NCI-H526 treated with DMSO at 0.1 percent for 48 hours (cell line): ENCODE measurements at regions not wholly inside any gene's neighbourhood (a gene's known extent, or its start where the extent isn't known, plus 50 kb on each side); places are given as distances from the start of the nearest gene placed in this dataset.

Source experiments
- DNase-seq: peaks from one replicate; lab custom pipeline; 2025; lab: John Stamatoyannopoulos, UW

GRCh38 chr7:26458466-26459145 is 166.9 kb downstream of the SNX10 start:
- DNase-seq, result no peak

- DNase-seq, result no peak
These were observed 168.0 kb downstream of the SNX10 start for GRCh38 chr7:26459540-26460193.

DNA sequence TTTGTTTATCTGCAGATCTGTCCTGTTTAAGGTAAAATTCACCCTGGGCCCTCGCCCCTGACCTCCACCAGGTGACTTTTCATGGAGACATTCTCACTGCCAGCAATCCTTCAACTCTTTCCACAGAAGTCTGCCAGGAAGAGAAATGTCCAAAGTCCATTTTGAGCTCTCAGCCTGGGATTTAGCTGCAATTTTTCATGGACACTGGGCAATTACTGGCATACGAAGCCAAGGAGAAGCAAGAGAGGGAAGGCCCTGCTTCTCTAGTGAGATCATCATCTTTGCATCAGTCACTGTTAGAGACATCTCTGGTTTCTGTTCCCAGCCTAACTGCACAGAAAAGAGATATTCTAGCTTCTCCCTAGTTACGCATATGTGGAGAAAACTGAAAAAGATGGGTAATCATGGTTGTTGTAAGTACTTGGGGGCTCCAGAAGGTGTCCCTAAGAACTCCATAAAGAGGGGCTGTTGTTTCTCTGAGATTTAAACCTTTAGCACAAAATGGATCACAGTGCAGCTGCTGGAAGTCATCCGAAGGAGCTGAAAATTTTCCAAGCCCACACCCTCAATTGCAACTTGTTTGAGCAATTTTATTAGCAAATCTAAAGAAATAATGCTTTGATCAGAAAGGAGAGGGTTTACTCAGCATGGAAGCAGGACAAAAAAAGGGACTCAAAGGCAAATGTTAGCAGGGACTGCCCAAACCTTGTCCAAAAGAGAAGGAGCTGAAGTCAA is 168.9 kb downstream of the SNX10 start:
- DNase-seq, result no peak

- no peak for DNase-seq
These were observed 169.9 kb downstream of the SNX10 start for GRCh38 chr7:26461518-26461917.

DNA sequence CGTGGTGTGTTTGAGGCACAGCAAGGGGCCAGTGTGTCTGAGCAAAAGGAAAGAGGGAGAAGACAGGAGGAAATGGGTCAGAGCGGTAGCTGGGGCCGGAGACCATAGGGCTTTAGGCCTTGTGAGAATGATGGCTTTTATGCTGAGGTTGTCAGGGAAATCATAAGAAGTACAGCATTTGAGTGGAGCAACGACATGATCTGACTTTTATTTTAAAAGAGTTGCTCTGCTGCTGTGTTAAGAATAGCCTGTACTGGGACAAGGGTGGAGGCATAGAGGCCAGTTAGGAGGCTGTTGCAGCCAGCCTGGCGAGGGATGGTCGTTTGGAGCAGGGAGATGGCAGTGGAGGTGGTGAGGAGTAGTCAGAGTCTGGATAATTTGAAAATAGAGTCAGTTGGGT is 174.3 kb downstream of the SNX10 start:
- DNase-seq, result no peak

DNA sequence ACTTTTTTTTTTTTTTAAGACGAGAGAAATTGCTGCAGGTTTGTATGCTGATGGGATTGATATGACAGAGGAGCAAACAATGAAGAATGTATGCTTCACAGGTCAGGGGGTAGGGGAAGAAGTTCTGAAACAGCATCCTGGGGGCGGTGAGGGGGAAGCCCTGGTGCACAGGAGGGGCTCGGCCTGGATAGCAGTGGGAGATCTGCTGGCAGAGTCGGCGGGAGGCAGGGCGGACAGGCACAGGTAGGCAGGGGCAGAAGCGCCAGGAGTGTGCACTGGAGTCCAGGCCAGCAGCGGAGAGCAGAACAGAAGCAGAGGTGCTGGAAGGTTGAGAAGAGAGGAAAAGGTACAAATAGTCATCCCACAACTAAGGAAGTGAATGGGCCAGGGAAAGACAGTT is 175.4 kb downstream of the SNX10 start:
- DNase-seq, result no peak

DNA sequence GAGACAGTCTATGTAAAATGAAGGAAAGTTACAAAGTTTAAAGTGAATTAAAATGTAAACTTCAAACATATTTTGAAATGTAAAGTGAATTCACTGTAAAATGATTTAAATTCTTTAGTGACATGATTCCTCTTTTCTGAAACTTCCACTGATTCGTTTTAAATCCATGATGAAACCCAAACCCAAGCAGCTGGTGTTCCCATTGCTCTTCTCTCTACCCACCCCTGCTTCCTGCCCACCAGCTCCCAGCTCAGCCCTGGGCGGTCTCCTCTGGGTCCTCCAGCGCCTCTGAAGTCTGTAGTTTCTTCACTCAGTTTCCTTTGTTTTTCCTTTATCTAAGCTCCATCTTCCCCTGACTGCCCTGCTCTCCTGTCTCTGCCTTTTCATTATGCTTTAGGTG is 175.9 kb downstream of the SNX10 start:
- DNase-seq, result no peak

DNA sequence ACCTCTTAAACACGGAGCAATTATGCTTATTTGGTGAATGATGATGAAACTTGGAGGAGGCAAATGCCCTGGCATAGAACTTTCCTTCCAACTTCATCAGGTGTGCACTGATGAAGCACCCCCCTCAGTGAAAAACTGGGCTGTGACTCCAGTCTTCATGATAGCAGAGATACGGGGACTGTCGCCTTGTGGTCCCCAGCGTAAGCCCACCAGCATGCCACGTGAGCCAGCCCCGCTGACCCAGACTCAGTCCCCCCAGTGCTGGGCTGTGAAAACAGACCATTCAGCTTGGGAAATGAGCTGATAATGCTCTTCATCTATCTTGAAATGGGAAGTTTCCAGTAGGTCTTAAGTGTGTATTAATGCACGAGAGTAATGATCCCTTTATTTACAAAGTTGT is 177.0 kb downstream of the SNX10 start:
- DNase-seq, result no peak

DNA sequence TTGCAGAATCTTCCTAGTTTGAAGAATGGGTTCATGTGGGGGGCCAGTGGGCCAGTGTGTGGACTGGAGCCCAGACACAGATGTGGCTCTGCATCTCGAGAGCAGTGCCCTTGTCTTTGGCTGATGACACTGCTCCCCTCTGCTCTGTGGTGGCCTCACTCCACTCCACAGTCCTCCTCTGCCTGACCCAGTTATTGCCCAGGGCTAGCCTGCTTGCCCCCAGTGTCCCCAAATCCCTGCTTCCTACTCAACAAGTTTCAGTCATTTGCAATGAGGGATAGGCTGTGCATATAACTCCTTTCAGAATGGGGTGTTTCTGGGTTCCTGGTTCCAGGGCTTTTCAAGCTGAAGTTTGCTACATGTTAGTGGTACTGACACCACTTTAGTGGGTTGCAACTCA is 177.5 kb downstream of the SNX10 start:
- no peak for DNase-seq

DNA sequence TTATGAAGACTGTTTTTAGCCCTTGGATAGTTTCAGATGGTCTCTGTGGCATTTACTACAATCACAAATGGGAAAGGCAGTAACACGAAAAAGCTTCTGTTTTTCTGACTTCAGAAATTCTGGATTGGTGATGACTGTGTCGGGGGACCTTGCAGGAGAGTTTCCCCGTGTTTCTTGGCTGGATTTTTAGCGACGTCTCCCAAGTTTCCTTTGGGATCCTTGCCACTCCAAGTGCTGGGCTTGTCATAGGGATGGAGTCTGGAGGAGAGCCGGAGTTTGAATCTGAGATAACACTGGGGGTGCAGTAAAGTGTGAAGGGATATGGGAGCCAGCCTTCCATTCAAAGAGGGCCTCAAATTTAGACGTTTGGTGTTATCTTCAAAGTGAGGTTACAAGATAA is 179.0 kb downstream of the SNX10 start:
- DNase-seq, result no peak

- DNase-seq, result no peak
These were observed 179.8 kb downstream of the SNX10 start for GRCh38 chr7:26471306-26472075.

- DNase-seq, result no peak
These were observed 181.3 kb downstream of the SNX10 start for GRCh38 chr7:26472971-26473370.

GRCh38 chr7:26476271-26476670 is 184.6 kb downstream of the SNX10 start:
- no peak for DNase-seq

DNA sequence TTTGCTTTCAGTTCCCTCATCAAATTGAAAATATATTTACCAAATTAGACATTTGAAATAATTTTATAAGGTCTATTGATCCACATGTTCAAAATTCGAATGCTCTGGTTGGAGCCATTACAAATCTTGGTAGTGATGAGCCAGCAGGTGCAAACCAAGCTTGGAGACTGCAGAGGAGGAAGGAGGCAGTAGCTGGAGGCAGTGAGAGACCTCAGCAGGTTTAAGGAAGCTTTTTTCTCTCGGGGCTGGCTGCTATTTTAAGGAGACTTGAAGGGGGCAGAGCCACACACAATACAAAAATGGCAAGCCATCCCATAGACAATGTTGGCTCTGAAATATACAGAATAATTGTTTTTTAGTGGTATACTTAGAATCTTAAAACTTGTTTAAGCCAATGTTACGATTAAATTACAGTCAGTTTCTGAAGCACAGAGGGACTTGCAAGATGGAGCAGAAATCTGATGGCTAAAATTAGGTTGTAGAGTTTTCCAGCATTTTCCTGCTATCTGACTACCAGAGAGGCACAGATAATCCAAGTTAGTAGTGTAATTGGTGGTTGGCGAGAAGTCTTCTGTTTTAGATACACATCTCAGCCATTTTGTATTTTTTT is 185.8 kb downstream of the SNX10 start:
- DNase-seq, result no peak

GRCh38 chr7:26478550-26478949 is 186.9 kb downstream of the SNX10 start:
- DNase-seq, result no peak

- DNase-seq, result no peak
These were observed 187.9 kb downstream of the SNX10 start for GRCh38 chr7:26479581-26479980.

DNA sequence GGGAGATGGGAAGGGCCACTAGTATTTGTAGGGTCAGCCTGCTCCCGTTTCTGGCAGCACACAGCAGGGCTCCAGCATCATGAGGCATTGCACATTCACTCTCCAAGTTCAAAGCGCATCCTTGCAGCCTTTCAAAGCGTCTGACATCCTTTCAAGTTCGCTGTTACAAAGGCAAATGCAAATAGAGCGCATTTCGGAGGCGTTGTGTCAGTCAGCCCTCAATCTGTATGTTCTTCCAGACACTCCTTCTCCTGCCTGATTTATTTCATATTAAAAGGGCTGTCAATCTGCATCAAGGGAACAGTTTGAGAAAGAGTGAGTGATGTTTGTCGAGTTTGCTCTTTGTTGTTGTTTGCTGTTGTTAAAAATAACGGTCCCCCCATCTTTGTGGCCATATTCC is 188.5 kb downstream of the SNX10 start:
- no peak for DNase-seq

DNA sequence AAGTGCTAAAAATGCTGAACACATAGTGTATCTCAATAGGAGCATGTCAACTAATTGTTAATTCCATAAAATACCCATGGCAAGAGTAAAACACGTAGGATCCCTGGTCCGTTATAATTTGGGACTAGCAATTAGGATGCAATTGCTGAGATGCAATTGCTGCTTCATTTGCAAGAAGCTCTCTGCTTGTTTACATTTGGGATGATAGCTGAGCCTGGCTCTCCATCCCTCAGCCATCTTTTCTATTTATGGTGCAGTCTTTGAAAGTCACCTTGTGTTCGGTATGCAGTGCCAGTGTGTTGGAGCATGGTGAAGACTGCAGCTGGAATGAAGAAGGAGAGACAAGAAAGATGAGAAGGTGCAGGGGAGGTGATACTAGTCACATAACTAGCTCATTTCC is 191.3 kb downstream of the SNX10 start:
- DNase-seq, result no peak

GRCh38 chr7:26483843-26484242 is 192.2 kb downstream of the SNX10 start:
- DNase-seq, result no peak

GRCh38 chr7:26485367-26485934 is 193.8 kb downstream of the SNX10 start:
- DNase-seq, result no peak

- DNase-seq, result no peak
These were observed 194.5 kb downstream of the SNX10 start for GRCh38 chr7:26486153-26486552.
